Fibroblast of villous mesenchyme (primary cell): ENCODE measurements at regions not wholly inside any gene's neighbourhood (a gene's known extent, or its start where the extent isn't known, plus 50 kb on each side); places are given as distances from the start of the nearest gene placed in this dataset.

ENCODE experiments used
- DNase-seq: peaks from one replicate; pipeline ENCODE4 v3.0.0-alpha.2; 2010; ENCODE audit warnings: low read depth
- H3K4me3 ChIP-seq: 2 replicates; pipeline ENCODE4 v1.5.1; 2011; ENCODE audit warnings: low read depth, mild to moderate bottlenecking, low read length
- CTCF ChIP-seq: IDR thresholded peaks from 2 replicates; pipeline ENCODE4 v1.5.1; 2012; ENCODE audit warnings: low read depth, mild to moderate bottlenecking, low read length; ENCODE audit not compliant: insufficient read depth

DNA sequence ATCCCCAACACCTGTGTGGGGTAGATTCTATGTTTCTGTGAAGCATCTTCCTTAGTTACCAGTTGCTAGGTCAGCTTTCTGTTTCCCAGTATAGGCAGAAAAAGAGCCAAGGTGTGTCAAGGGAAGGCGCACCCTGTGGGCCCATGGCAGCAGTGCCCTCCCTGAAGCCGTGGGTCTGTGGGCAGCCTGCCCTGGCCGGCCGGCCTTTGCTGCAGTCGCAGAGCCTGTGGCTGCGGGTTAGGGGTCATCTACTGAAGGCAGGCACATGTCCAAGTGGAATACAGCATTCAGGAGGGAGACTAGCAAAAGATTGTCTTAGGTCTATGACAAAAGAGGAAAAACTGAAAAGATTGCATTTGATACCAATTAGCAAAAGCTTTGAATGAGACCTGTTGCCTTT is 214.0 kb downstream of the IRS2 start:
- H3K4me3 ChIP-seq, result no peak overlapping the region
- no peak for DNase-seq
- TF ChIP-seq CTCF, result no peak

DNA sequence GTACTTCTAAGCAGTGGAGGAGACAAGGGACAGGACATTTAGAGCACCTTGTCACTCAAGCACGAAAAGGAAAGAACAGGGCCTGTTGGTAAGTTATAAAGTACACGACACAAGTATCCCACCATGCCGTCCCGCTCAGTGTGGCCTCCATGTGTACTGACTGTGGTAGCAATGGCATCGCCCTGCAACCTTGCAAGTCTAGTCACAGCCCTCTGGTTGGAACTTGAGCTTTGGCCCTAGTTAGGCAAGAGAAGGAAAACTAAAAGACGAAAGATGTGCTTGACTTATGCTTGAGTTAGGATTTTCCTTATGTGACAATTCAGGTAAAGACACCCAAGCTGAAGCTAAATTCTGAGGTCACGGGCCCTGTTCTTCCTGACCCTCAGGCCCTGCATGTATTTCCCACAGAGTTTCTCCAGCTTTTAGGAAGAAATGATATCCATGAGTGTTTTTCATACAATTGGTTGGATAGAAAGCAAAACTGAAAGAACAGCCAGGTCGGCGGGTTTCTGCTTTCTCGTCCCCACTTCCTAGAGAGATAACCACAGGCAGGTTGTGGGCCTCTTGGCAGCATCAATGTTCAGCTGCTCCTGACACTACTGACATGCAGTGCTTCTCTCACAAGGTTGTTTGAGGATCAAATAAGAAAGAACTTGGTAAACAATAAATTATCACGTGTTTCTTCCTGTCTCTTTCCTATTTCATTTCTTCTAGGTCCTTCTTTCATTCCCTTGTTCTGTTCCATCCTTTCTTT is 216.2 kb downstream of the IRS2 start:
- H3K4me3 ChIP-seq, result no peak overlapping the region
- no peak for DNase-seq
- no peak for TF ChIP-seq CTCF

DNA sequence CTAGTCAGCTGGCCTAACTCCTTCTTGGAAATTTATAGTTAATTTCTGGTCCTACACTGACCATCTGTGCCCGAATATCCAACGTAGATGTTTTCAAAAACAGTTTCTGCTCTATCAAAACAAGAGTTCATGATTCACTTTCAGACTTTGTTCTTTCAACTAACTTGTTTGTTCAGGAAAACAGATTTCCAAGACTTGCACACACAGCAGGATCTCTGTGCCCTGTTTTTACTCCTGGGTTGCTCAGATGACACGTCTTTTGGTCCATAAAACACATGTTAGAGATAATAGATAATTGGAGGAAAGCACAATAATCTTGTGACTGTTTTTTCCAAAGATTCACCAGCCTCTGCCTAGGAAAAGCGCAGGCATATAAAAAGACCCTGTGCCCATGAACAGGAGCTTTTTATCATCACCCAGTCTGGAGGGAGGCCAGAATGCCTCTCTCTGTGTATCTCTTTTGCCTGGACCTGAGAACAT is 218.0 kb downstream of the IRS2 start:
- H3K4me3 ChIP-seq, result no peak overlapping the region
- DNase-seq, result peak; percentile 67
- TF ChIP-seq CTCF, result no peak

DNA sequence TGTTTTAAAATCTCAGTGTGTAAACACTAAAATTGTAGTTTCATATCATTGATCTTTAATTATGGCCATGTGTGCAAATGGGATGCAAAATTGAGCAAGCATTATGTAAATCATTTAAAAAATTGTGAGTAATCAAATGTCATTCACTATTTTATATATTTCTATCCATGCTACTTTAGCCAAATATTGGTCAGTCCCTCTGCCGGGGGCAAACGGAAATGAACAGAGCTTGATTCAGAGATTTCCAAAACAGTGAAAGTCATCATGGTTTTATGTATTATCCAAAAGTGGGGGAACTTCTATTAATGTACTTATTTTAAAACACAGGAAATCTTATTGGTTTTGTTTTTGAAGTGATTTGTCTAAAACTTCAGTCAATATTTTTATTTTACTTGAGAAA is 219.1 kb downstream of the IRS2 start:
- DNase-seq, result no peak
- no peak overlapping the region for H3K4me3 ChIP-seq
- TF ChIP-seq CTCF, result peak; percentile 30

GRCh38 chr13:109565877-109566276 is 220.5 kb downstream of the IRS2 start:
- no peak for TF ChIP-seq CTCF
- H3K4me3 ChIP-seq, result no peak overlapping the region
- no peak for DNase-seq

- peak; percentile 3 for DNase-seq
- no peak overlapping the region for H3K4me3 ChIP-seq
- no peak for TF ChIP-seq CTCF
Measured at GRCh38 chr13:109548374-109548773, 238.0 kb downstream of the IRS2 start.

GRCh38 chr13:109547942-109548341 is 238.4 kb downstream of the IRS2 start:
- no peak for TF ChIP-seq CTCF
- DNase-seq, result no peak
- no peak overlapping the region for H3K4me3 ChIP-seq
